Endodermal cell (in vitro differentiated cells): ENCODE measurements at regions not wholly inside any gene's neighbourhood (a gene's known extent, or its start where the extent isn't known, plus 50 kb on each side); places are given as distances from the start of the nearest gene placed in this dataset.

Source experiments
- DNase-seq: peaks from one replicate; pipeline ENCODE4 v3.0.0-alpha.2; 2017
- H3K27ac ChIP-seq: 2 replicates; pipeline ENCODE4 v1.5.1; 2013; ENCODE audit warnings: mild to moderate bottlenecking, low read depth, low read length, moderate library complexity
- H3K27me3 ChIP-seq: 2 replicates; pipeline ENCODE4 v1.6.1; 2013; ENCODE audit warnings: mild to moderate bottlenecking, low read length, moderate library complexity; ENCODE audit not compliant: insufficient read depth, control insufficient read depth, poor library complexity, severe bottlenecking
- H3K36me3 ChIP-seq: 2 replicates; pipeline ENCODE4 v1.7.0; 2013; ENCODE audit warnings: mild to moderate bottlenecking, low read length, moderate library complexity; ENCODE audit not compliant: control insufficient read depth, insufficient read depth
- H3K4me1 ChIP-seq: one replicate; pipeline ENCODE4 v1.7.0; 2013; ENCODE audit warnings: low read length; ENCODE audit not compliant: control insufficient read depth, insufficient read depth
- H3K4me3 ChIP-seq: 2 replicates; pipeline ENCODE4 v1.5.1; 2013; ENCODE audit warnings: mild to moderate bottlenecking, low read length, moderate library complexity
- H3K9ac ChIP-seq: 2 replicates; pipeline ENCODE4 v1.6.1; 2013; ENCODE audit warnings: mild to moderate bottlenecking, low read length, moderate library complexity; ENCODE audit not compliant: poor library complexity, severe bottlenecking; ENCODE audit errors: extremely low read depth
- H3K9me3 ChIP-seq: 2 replicates; pipeline ENCODE4 v1.6.1; 2013; ENCODE audit warnings: mild to moderate bottlenecking, low read length, moderate library complexity; ENCODE audit not compliant: control insufficient read depth
- H3K27ac Mint-ChIP-seq: 2 replicates; pipeline ENCODE4 v1.8.0; 2020; ENCODE audit warnings: mixed read lengths
- H3K27me3 Mint-ChIP-seq: 2 replicates; pipeline ENCODE4 v1.8.0; 2021; ENCODE audit warnings: mild to moderate bottlenecking, mixed read lengths; ENCODE audit not compliant: insufficient read depth
- H3K36me3 Mint-ChIP-seq: 2 replicates; pipeline ENCODE4 v1.8.0; 2020; ENCODE audit warnings: low read depth, mixed read lengths
- H3K4me1 Mint-ChIP-seq: 2 replicates; pipeline ENCODE4 v1.8.0; 2020; ENCODE audit warnings: mixed read lengths
- H3K4me3 Mint-ChIP-seq: 2 replicates; pipeline ENCODE4 v1.8.0; 2020; ENCODE audit warnings: mild to moderate bottlenecking, moderate library complexity, mixed read lengths
- H3K9me3 Mint-ChIP-seq: 2 replicates; pipeline ENCODE4 v1.8.0; 2020; ENCODE audit warnings: mild to moderate bottlenecking, mixed read lengths
- CTCF ChIP-seq: fragments of 200-600 bp; sonication (generic); conservative IDR thresholded peaks from 2 replicates; pipeline ENCODE4 v1.5.0; 2021; ENCODE audit warnings: antibody characterized with exemption, mild to moderate bottlenecking
- WGBS, 2 experiments: methylation state at CpG; one replicate each; pipeline versions ENCODE4 v1.1.5 to v1.1.7; 2013; ENCODE audit warnings: missing lambda C conversion rate in 2 of 2, mixed read lengths in 1 of 2; ENCODE audit not compliant: insufficient coverage in 1 of 2, insufficient read length in 1 of 2; 5-methylcytosine and 5-hydroxymethylcytosine counted together

- Mint-ChIP-seq H3K4me3 (no peak overlapping the region), H3K36me3 (no peaks in the 10 kb centered on the region), H3K27ac (no peak overlapping the region), H3K27me3 (no peaks in the 10 kb centered on the region), H3K4me1 (peaks cover 6% of the 10 kb centered on the region), H3K9me3 (peaks cover 1% of the 10 kb centered on the region)
- H3K27me3 ChIP-seq = no peaks in the 10 kb centered on the region
- H3K4me1 ChIP-seq = no peaks in the 10 kb centered on the region
- no peak overlapping the region for H3K27ac ChIP-seq
- no peak for DNase-seq
- no peak overlapping the region for H3K9ac ChIP-seq
- 90 to 94% methylated on average over 2 to 3 of the region's 3 CpGs for WGBS, 2 experiments
- peaks cover 4% of the 10 kb centered on the region for H3K9me3 ChIP-seq
- H3K4me3 ChIP-seq = no peak overlapping the region
- no peaks in the 10 kb centered on the region for H3K36me3 ChIP-seq
- TF ChIP-seq CTCF = no peak
Measured at GRCh38 chr4:36012503-36012902, 231.8 kb downstream of the ARAP2 start.

GRCh38 chr4:36013206-36013605 lies 231.1 kb downstream of the ARAP2 start:
- H3K9me3 Mint-ChIP-seq = peaks cover 1% of the 10 kb centered on the region
- DNase-seq = no peak
- 94 to 100% methylated on average over 4 to 5 of the region's 5 CpGs for WGBS, 2 experiments

More at GRCh38 chr4:36013206-36013605, 231.1 kb downstream of the ARAP2 start:
- H3K9ac ChIP-seq = no peak overlapping the region
- Mint-ChIP-seq H3K27me3 (no peaks in the 10 kb centered on the region), H3K4me3 (no peak overlapping the region), H3K4me1 (peaks cover 6% of the 10 kb centered on the region), H3K27ac (no peak overlapping the region), H3K36me3 (no peaks in the 10 kb centered on the region)
- H3K4me1 ChIP-seq = no peaks in the 10 kb centered on the region
- H3K27ac ChIP-seq = no peak overlapping the region
- H3K27me3 ChIP-seq = no peaks in the 10 kb centered on the region
- no peak for TF ChIP-seq CTCF
- H3K36me3 ChIP-seq = no peaks in the 10 kb centered on the region
- no peak overlapping the region for H3K4me3 ChIP-seq
- H3K9me3 ChIP-seq = peaks cover 4% of the 10 kb centered on the region
